ENCODE measurements at regions not wholly inside any gene's neighbourhood (a gene's known extent, or its start where the extent isn't known, plus 50 kb on each side); places are given as distances from the start of the nearest gene placed in this dataset.

GRCh38 chr20:39146394-39146793 lies 184.2 kb downstream of the DHX35 start:
- ATAC-seq (ENCODE audit: low FRiP score), result no peak
- no peak for TF ChIP-seq CTCF (IDR thresholded peaks at IDR 0.05)
- DNase-seq (ENCODE audit: low spot score), result no peak

GRCh38 chr20:39145921-39146320 lies 183.8 kb downstream of the DHX35 start:
- DNase-seq (ENCODE audit: low spot score), result no peak
- ATAC-seq (ENCODE audit: low FRiP score), result no peak
- TF ChIP-seq CTCF (IDR thresholded peaks at IDR 0.05), result no peak

GRCh38 chr20:39144757-39145156 lies 182.6 kb downstream of the DHX35 start:
- ATAC-seq (ENCODE audit: low FRiP score) (no peak), DNase-seq (ENCODE audit: low spot score) (no peak)
- no peak for TF ChIP-seq CTCF (IDR thresholded peaks at IDR 0.05)

GRCh38 chr20:39142407-39143096 lies 180.4 kb downstream of the DHX35 start:
- DNase-seq (ENCODE audit: low spot score) (no peak), ATAC-seq (ENCODE audit: low FRiP score) (no peak)
- no peak for TF ChIP-seq CTCF (IDR thresholded peaks at IDR 0.05)

GRCh38 chr20:39137299-39137698 lies 175.2 kb downstream of the DHX35 start:
- no peak for TF ChIP-seq CTCF (IDR thresholded peaks at IDR 0.05)
- DNase-seq (ENCODE audit: low spot score) (no peak), ATAC-seq (ENCODE audit: low FRiP score) (no peak)

- ATAC-seq (ENCODE audit: low FRiP score) (no peak), DNase-seq (ENCODE audit: low spot score) (no peak)
- TF ChIP-seq CTCF (IDR thresholded peaks at IDR 0.05), result no peak
These were observed 174.7 kb downstream of the DHX35 start for GRCh38 chr20:39136798-39137197.

- ATAC-seq (ENCODE audit: low FRiP score), result no peak
- no peak for TF ChIP-seq CTCF (IDR thresholded peaks at IDR 0.05)
These were observed 173.9 kb downstream of the DHX35 start for GRCh38 chr20:39135885-39136544.

More at GRCh38 chr20:39135885-39136544, 173.9 kb downstream of the DHX35 start:
- DNase-seq (ENCODE audit: low spot score), result no peak

Data from omental fat pad (tissue), 3 donors.